Sigmoid colon (tissue), 6 donors: ENCODE measurements at regions not wholly inside any gene's neighbourhood (a gene's known extent, or its start where the extent isn't known, plus 50 kb on each side); places are given as distances from the start of the nearest gene placed in this dataset.
"Not testable (repeated sequence)": the region's sequence is repeated elsewhere in the genome, so short reads cannot be mapped to it uniquely, and the experiment has no call there.

Source experiments
- DNase-seq: peaks from one replicate; pipeline ENCODE4 v3.0.0-alpha.2; 2019
- H3K27ac ChIP-seq, 4 donors: fragments of 200-600 bp; sonication (generic); one replicate each; pipeline ENCODE4 v1.5.1; 2016 to 2019; ENCODE audit warnings: mild to moderate bottlenecking in 1 of 4
- H3K27me3 ChIP-seq, 3 donors: fragments of 200-600 bp; sonication (generic); one replicate each; pipeline ENCODE4 v1.5.1; 2019; ENCODE audit warnings: mild to moderate bottlenecking in 1 of 3
- H3K36me3 ChIP-seq, 4 donors: fragments of 200-600 bp; sonication (generic); one replicate each; pipeline ENCODE4 v1.5.1; 2016 to 2019
- H3K4me1 ChIP-seq, 4 donors: fragments of 200-600 bp; sonication (generic); one replicate each; pipeline ENCODE4 v1.5.1; 2017 to 2019
- H3K4me3 ChIP-seq, 4 donors: fragments of 200-600 bp; sonication (generic); one replicate each; pipeline ENCODE4 v1.5.1; 2017 to 2019; ENCODE audit warnings: mild to moderate bottlenecking in 2 of 4, moderate library complexity in 1 of 4
- H3K9me3 ChIP-seq, 4 donors: fragments of 200-600 bp in 3 of 4; sonication (generic) in 3 of 4; one replicate each; pipeline versions ENCODE4 v1.5.1 to v1.6.1; 2013 to 2019
- EP300 ChIP-seq, 4 donors: sonication (generic); formaldehyde crosslinking; IDR thresholded peaks; one replicate each; pipeline ENCODE4 v1.6.1; 2017; ENCODE audit warnings: antibody characterized with exemption in 4 of 4
- POLR2A ChIP-seq, 2 donors: fragments of 450-650 bp; IDR thresholded peaks; one replicate each; pipeline ENCODE4 v1.6.1; 2016; ENCODE audit warnings: antibody characterized with exemption in 2 of 2, mild to moderate bottlenecking in 2 of 2, moderate library complexity in 2 of 2
- POLR2AphosphoS5 ChIP-seq, 4 donors: sonication (generic); formaldehyde crosslinking; IDR thresholded peaks; one replicate each; pipeline ENCODE4 v1.6.1; 2017; ENCODE audit warnings: antibody characterized with exemption in 4 of 4
- WGBS, 2 donors: extraction: QIAGEN DNeasy Blood & Tissue Kit; methylation state at CpG; one replicate each; pipeline ENCODE4 v1.1.7; 2013; 5-methylcytosine and 5-hydroxymethylcytosine counted together
- intact Hi-C: fragments of 100-400 bp; cut with DNase I; formaldehyde crosslinking; loops from one replicate; pipeline ENCODE4 v1.15.1; 2023
- TF ChIP-seq, protein P1 (sequence below), 4 experiments: fragments of 450-650 bp in 3 of 4; fragments of 200-600 bp in 1 of 4; IDR thresholded peaks; one replicate each; pipeline ENCODE4 v1.5.1; 2016 to 2019; ENCODE audit warnings: antibody characterized with exemption in 4 of 4, mild to moderate bottlenecking in 3 of 4, moderate library complexity in 2 of 4
- donor health status: healthy with polysubstance abuse.
- donor health status: healthy.

DNA sequence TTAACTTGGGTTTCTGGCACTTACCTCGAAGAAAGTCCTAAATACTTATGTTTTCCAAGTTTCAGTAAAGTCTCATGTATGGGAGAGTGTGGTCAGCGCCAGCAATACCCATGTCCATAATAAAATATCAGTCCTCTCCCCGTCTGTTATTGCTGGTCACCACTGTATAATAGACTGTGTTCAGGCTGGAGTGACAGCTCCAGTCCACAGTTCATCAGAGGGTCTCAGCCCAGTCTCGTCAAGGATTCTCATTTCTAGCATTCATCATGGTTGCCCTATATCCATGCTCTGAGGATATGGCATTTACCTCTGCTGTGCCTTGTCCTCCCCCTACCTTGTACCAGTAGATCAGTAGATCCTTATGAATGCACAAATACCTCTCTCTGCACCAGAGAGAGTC, 384.5 kb downstream of the NPIPA7 start:
- intact Hi-C loops, result no loop called here
- DNase-seq, result no peak
- WGBS, 2 donors, result 81 to 82% methylated on average over 4 of the region's 4 CpGs
- Histone ChIP-seq H3K27me3 (no peaks in the 10 kb centered on the region), H3K9me3 (no peaks in the 10 kb centered on the region), H3K4me3 (no peak overlapping the region), H3K36me3 (no peaks in the 10 kb centered on the region), H3K27ac (no peak overlapping the region), H3K4me1 (peaks cover 0 to 3% (median 0%) of the 10 kb centered on the region in 4 donors)
- TF ChIP-seq EP300 (IDR thresholded peaks at IDR 0.05) (no peak), POLR2A (IDR thresholded peaks at IDR 0.05) (no peak), POLR2AphosphoS5 (IDR thresholded peaks at IDR 0.05) (no peak)
- TF ChIP-seq, protein P1, sequence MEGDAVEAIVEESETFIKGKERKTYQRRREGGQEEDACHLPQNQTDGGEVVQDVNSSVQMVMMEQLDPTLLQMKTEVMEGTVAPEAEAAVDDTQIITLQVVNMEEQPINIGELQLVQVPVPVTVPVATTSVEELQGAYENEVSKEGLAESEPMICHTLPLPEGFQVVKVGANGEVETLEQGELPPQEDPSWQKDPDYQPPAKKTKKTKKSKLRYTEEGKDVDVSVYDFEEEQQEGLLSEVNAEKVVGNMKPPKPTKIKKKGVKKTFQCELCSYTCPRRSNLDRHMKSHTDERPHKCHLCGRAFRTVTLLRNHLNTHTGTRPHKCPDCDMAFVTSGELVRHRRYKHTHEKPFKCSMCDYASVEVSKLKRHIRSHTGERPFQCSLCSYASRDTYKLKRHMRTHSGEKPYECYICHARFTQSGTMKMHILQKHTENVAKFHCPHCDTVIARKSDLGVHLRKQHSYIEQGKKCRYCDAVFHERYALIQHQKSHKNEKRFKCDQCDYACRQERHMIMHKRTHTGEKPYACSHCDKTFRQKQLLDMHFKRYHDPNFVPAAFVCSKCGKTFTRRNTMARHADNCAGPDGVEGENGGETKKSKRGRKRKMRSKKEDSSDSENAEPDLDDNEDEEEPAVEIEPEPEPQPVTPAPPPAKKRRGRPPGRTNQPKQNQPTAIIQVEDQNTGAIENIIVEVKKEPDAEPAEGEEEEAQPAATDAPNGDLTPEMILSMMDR (IDR thresholded peaks at IDR 0.05), result no peak

DNA sequence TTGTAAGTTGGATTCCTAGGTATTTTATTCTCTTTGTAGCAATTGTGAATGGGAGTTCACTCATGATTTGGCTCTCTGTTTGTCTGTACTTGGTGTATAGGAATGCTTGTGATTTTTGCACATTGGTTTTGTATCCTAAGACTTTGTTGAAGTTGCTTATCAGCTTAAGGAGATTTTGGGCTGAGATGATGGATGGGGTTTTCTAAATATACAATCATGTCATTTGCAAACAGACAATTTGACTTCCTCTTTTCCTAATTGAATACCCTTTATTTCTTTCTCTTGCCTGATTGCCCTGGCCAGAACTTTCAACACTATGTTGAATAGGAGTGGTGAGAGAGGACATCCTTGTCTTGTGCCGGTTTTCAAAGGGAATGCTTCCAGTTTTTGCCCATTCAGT, 391.8 kb downstream of the NPIPA7 start:
- 84 to 86% methylated on average over 1 of the region's 1 CpG for WGBS, 2 donors
- intact Hi-C loops, H3K27ac ChIP-seq, H3K4me1 ChIP-seq, H3K36me3 ChIP-seq, H3K27me3 ChIP-seq, H3K4me3 ChIP-seq, DNase-seq, H3K9me3 ChIP-seq: not testable (repeated sequence)

DNA sequence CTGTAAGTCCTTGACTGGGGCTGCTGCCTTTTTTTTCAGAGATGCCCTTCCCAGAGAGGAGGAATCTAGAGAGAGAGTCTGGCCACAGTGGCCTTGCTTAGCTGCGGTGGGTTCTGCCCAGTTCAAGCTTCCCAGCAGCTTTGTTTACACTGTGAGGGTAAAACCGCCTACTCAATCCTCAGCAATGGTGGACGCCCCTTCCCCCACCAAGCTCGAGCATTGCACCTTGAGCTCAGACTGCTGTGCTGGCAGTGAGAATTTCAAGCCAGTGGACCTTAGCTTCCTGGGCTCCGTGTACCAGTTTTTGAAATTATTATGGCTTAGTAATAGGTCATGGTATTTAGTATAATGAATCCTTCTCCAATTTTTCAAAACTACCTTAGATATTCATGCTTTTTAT, 395.4 kb downstream of the NPIPA7 start:
- Histone ChIP-seq H3K4me1 (no peaks in the 10 kb centered on the region), H3K27ac (no peak overlapping the region), H3K36me3 (no peaks in the 10 kb centered on the region), H3K9me3 (peaks cover 0 to 4% (median 0%) of the 10 kb centered on the region in 4 donors), H3K27me3 (peaks cover 0 to 3% (median 0%) of the 10 kb centered on the region in 3 donors), H3K4me3 (no peak overlapping the region)
- no peak for DNase-seq
- 26 to 45% methylated on average over 5 of the region's 5 CpGs for WGBS, 2 donors
- intact Hi-C loops, result no loop called here
- no peak for TF ChIP-seq POLR2AphosphoS5 (IDR thresholded peaks at IDR 0.05)
- no peak for TF ChIP-seq EP300 (IDR thresholded peaks at IDR 0.05)
- no peak for TF ChIP-seq POLR2A (IDR thresholded peaks at IDR 0.05)
- TF ChIP-seq, protein P1 (IDR thresholded peaks at IDR 0.05), result no peak

DNA sequence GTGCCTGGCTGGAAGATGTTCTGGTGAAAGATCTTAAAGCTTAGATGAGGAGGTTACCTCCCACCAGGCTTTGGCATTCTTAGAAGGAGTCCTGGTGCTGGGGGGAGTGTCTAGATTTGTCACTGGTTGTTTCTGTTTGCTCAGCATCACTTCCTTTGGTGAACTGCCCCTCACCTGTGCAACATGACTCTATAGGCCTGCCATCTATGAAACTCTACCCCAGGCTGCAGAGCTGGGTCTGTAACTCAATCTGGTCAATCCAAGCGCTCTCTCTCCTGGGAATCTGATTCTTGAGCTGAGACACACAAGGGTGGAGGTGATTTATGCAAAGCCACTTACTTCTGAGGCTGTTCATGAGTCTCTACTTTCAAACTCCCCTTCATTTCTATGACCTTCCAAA, 399.4 kb downstream of the NPIPA7 start:
- Histone ChIP-seq H3K36me3 (no peaks in the 10 kb centered on the region), H3K27me3 (peaks cover 0 to 3% (median 0%) of the 10 kb centered on the region in 3 donors), H3K4me3 (no peak overlapping the region), H3K4me1 (no peaks in the 10 kb centered on the region), H3K27ac (no peak overlapping the region), H3K9me3 (peaks cover 0 to 4% (median 0%) of the 10 kb centered on the region in 4 donors)
- DNase-seq, result no peak
- WGBS, 2 donors, result 86 to 90% methylated on average over 1 of the region's 1 CpG
- TF ChIP-seq, protein P1 (IDR thresholded peaks at IDR 0.05), result no peak
- TF ChIP-seq POLR2A (IDR thresholded peaks at IDR 0.05), result no peak
- TF ChIP-seq POLR2AphosphoS5 (IDR thresholded peaks at IDR 0.05), result no peak
- no peak for TF ChIP-seq EP300 (IDR thresholded peaks at IDR 0.05)
- intact Hi-C loops, result no loop called here

DNA sequence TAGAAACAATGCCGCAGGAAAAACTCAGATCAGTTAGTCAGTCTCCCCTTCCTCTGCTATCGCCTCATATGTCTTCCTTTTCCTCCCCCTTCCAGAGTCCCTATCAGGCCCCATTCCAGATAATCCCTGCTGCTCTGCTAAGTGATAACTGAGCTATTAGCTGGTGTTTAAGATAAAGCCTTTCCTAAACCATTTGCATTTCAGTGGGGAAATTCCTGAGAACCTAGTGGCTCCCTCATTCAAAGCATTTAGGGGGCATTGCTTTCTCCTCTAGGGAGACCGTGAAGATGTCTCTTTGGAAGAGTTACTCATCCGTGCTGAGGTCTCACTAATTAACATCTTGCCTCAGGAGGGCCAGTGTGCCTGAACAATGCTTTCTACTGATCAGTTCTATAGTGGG, 401.6 kb downstream of the NPIPA7 start:
- intact Hi-C loops, result no loop called here
- H3K27me3 ChIP-seq, result no peaks in the 10 kb centered on the region
- 24 to 34% methylated on average over 4 of the region's 4 CpGs for WGBS, 2 donors

More for the DNA sequence above, 401.6 kb downstream of the NPIPA7 start:
- Histone ChIP-seq H3K9me3 (peaks cover 0 to 4% (median 0%) of the 10 kb centered on the region in 4 donors), H3K36me3 (no peaks in the 10 kb centered on the region), H3K27ac (no peak overlapping the region), H3K4me1 (no peaks in the 10 kb centered on the region), H3K4me3 (no peak overlapping the region)
- TF ChIP-seq POLR2AphosphoS5 (IDR thresholded peaks at IDR 0.05) (no peak), POLR2A (IDR thresholded peaks at IDR 0.05) (no peak), EP300 (IDR thresholded peaks at IDR 0.05) (no peak)
- TF ChIP-seq, protein P1 (IDR thresholded peaks at IDR 0.05), result no peak
- no peak for DNase-seq
